ENCODE measurements at regions not wholly inside any gene's neighbourhood (a gene's known extent, or its start where the extent isn't known, plus 50 kb on each side); places are given as distances from the start of the nearest gene placed in this dataset.

- Histone ChIP-seq H3K36me3 (replicated peaks in 1 of 2; ENCODE audit: control extremely low read depth in 1 of 2, control insufficient read depth in 1 of 2, extremely low read depth in 1 of 2, insufficient read depth in 2 of 2, low read length in 1 of 2) (no peaks in the 10 kb centered on the region), H4K20me1 (ENCODE audit: control insufficient read depth, insufficient read depth, low read length, poor library complexity, severe bottlenecking) (no peaks in the 10 kb centered on the region), H3K4me3 (ENCODE audit: control extremely low read depth in 1 of 5, extremely low read depth in 1 of 5, insufficient read depth in 1 of 5, low read depth in 2 of 5, low read length in 4 of 5) (no peak overlapping the region), H3K9me3 (ENCODE audit: control extremely low read depth in 1 of 3, control insufficient read depth in 2 of 3, insufficient read depth in 1 of 3, low read length in 2 of 3) (no peaks in the 10 kb centered on the region), H3K27me3 (replicated peaks in 1 of 4; ENCODE audit: control extremely low read depth in 1 of 4, control insufficient read depth in 3 of 4, insufficient read depth in 4 of 4, low read length in 3 of 4) (no peaks in the 10 kb centered on the region), H3K4me2 (replicated peaks; ENCODE audit: low read depth, low read length, poor library complexity, severe bottlenecking) (no peak overlapping the region), H3K27ac (ENCODE audit: low read length in 2 of 2) (no peak overlapping the region), H3K79me2 (ENCODE audit: control insufficient read depth, insufficient read depth, low read length) (no peaks in the 10 kb centered on the region), H2AFZ (ENCODE audit: insufficient read depth, low read depth, low read length, poor library complexity, severe bottlenecking) (no peak overlapping the region), H3K9ac (ENCODE audit: low read length) (no peak overlapping the region), H3K4me1 (ENCODE audit: control insufficient read depth in 2 of 2, insufficient read depth in 2 of 2, low read length in 2 of 2) (no peaks in the 10 kb centered on the region)
- H3K27ac Mint-ChIP-seq, result no peak overlapping the region
- H3K4me1 Mint-ChIP-seq, result no peaks in the 10 kb centered on the region
- H3K27me3 Mint-ChIP-seq, result peaks cover 12% of the 10 kb centered on the region
- intact Hi-C loops (cut with micrococcal nuclease), result no loop called here
- no peak overlapping the region for H3K4me3 Mint-ChIP-seq
- no peak for ATAC-seq (ENCODE audit: low read depth)
- ChIA-PET POLR2A (no interaction called here), CTCF (no interaction called here)
- WGBS (ENCODE audit: insufficient coverage), result 54% methylated on average over 5 of the region's 5 CpGs
- TF ChIP-seq CTCF (IDR thresholded peaks at IDR 0.05) (no peak), EZH2 (IDR thresholded peaks at IDR 0.05; ENCODE audit: borderline replicate concordance, insufficient read depth, low read depth, low read length, poor library complexity, severe bottlenecking) (no peak)
- no peaks in the 10 kb centered on the region for H3K9me3 Mint-ChIP-seq (ENCODE audit: insufficient read depth)
- no peak for DNase-seq
These were observed 115.2 kb downstream of the TTC32 start for GRCh38 chr2:19786408-19787058.

GRCh38 chr2:19785867-19786266, 115.9 kb downstream of the TTC32 start:
- Histone ChIP-seq H3K27me3 (replicated peaks in 1 of 4; ENCODE audit: control extremely low read depth in 1 of 4, control insufficient read depth in 3 of 4, insufficient read depth in 4 of 4, low read length in 3 of 4) (no peaks in the 10 kb centered on the region), H3K79me2 (ENCODE audit: control insufficient read depth, insufficient read depth, low read length) (no peaks in the 10 kb centered on the region), H3K4me3 (ENCODE audit: control extremely low read depth in 1 of 5, extremely low read depth in 1 of 5, insufficient read depth in 1 of 5, low read depth in 2 of 5, low read length in 4 of 5) (no peak overlapping the region), H3K9ac (ENCODE audit: low read length) (no peak overlapping the region), H2AFZ (ENCODE audit: insufficient read depth, low read depth, low read length, poor library complexity, severe bottlenecking) (no peak overlapping the region), H3K4me1 (ENCODE audit: control insufficient read depth in 2 of 2, insufficient read depth in 2 of 2, low read length in 2 of 2) (no peaks in the 10 kb centered on the region), H3K27ac (ENCODE audit: low read length in 2 of 2) (no peak overlapping the region), H3K4me2 (replicated peaks; ENCODE audit: low read depth, low read length, poor library complexity, severe bottlenecking) (no peak overlapping the region), H3K36me3 (replicated peaks in 1 of 2; ENCODE audit: control extremely low read depth in 1 of 2, control insufficient read depth in 1 of 2, extremely low read depth in 1 of 2, insufficient read depth in 2 of 2, low read length in 1 of 2) (no peaks in the 10 kb centered on the region), H4K20me1 (ENCODE audit: control insufficient read depth, insufficient read depth, low read length, poor library complexity, severe bottlenecking) (no peaks in the 10 kb centered on the region), H3K9me3 (ENCODE audit: control extremely low read depth in 1 of 3, control insufficient read depth in 2 of 3, insufficient read depth in 1 of 3, low read length in 2 of 3) (no peaks in the 10 kb centered on the region)
- ATAC-seq (ENCODE audit: low read depth) (no peak), DNase-seq (no peak)
- Mint-ChIP-seq H3K27ac (no peak overlapping the region), H3K9me3 (ENCODE audit: insufficient read depth) (no peaks in the 10 kb centered on the region), H3K27me3 (peaks cover 14% of the 10 kb centered on the region), H3K4me3 (no peak overlapping the region), H3K4me1 (no peaks in the 10 kb centered on the region)
- intact Hi-C loops (cut with micrococcal nuclease), result no loop called here
- CTCF ChIA-PET, result no interaction called here
- TF ChIP-seq CTCF (IDR thresholded peaks at IDR 0.05) (no peak), EZH2 (IDR thresholded peaks at IDR 0.05; ENCODE audit: borderline replicate concordance, insufficient read depth, low read depth, low read length, poor library complexity, severe bottlenecking) (no peak)
- POLR2A ChIA-PET, result no interaction called here
- WGBS (ENCODE audit: insufficient coverage), result 93% methylated on average over 3 of the region's 4 CpGs

Data from B cell (primary cell).